NCI-H2081 (cell line): ENCODE measurements at regions not wholly inside any gene's neighbourhood (a gene's known extent, or its start where the extent isn't known, plus 50 kb on each side); places are given as distances from the start of the nearest gene placed in this dataset.
"Not testable (repeated sequence)": the region's sequence is repeated elsewhere in the genome, so short reads cannot be mapped to it uniquely, and the experiment has no call there.

Experiments used
- DNase-seq, 2 experiments: peaks; one replicate each; lab custom pipeline; 2025; lab: John Stamatoyannopoulos, UW

DNA sequence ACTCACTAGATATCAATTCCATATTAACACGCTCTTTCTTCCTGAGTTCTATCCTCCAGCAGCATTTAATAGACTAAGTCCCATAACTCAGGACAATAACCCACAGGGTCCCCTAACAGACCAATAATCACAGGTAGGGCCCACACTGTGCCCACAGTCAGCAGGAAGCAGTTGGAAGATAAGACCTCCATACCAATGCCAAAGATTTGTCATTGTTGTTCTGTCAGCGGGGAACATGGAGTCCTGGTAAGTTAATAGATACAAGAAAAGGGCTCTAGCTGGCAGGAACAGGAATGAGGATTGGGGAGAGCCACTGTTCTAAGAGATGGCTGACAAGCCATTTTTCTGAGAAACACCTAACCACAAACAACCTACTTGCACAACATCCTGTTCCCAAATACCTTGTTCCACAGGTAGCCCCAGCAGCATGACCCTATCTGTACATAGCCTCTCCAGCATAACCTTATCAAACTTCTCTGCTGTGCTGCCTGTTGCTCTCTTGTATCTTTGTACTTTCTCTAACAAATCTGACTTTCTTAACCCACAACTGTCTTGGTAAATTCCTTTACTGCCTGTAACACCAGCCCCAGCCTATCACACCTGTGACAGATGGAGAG is 142.0 kb upstream of the KCNJ15 start:
- DNase-seq = no peak

DNA sequence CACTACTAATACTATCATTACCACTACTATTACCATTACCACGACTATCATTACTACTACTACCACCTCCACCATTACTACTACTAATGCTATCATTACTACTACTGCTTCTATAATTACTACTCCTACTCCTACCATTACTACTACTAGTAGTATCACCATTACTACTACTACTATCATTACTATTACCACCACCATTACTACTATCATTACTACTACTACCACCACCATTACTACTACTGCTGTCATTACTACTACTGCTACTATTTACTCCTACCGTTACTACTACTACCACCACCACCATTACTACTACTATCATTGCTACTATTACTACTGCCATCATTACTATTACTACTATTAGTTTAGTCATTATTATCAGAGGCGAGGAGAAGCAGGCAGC is 140.9 kb upstream of the KCNJ15 start:
- DNase-seq = no peak

DNA sequence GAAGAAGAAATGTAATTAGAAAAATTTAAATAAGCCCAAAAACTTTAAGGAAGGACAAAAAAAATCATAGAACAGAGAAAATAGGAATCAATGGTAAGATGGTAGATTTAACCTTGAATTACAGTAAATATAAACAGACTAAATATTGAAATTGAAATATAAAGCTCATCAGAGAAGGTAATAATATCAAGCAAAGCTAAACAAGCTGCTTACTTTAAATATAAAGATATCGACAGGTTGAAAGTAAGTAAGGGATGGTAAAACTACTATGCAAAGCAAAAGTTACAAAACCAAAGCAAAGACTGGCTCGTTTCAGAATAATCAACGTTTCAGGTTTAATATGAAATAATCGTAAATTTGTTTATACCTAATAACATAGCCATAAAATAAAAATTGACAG is 137.0 kb upstream of the KCNJ15 start:
- no peak for DNase-seq

DNA sequence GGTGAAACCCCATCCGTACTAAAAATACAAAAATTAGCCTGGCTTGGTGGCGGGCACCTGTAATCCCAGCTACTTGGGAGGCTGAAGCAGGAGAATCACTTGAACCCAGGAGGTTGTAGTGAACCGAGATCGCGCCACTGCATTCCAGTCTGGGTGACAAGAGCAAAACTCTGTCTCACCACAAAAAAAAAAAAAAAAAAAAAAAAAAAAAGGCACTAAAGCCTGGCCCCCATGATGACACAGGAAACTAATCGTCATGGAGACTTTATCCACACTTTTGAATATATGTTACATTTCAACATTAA is 136.2 kb upstream of the KCNJ15 start:
- not testable (repeated sequence) for DNase-seq

DNA sequence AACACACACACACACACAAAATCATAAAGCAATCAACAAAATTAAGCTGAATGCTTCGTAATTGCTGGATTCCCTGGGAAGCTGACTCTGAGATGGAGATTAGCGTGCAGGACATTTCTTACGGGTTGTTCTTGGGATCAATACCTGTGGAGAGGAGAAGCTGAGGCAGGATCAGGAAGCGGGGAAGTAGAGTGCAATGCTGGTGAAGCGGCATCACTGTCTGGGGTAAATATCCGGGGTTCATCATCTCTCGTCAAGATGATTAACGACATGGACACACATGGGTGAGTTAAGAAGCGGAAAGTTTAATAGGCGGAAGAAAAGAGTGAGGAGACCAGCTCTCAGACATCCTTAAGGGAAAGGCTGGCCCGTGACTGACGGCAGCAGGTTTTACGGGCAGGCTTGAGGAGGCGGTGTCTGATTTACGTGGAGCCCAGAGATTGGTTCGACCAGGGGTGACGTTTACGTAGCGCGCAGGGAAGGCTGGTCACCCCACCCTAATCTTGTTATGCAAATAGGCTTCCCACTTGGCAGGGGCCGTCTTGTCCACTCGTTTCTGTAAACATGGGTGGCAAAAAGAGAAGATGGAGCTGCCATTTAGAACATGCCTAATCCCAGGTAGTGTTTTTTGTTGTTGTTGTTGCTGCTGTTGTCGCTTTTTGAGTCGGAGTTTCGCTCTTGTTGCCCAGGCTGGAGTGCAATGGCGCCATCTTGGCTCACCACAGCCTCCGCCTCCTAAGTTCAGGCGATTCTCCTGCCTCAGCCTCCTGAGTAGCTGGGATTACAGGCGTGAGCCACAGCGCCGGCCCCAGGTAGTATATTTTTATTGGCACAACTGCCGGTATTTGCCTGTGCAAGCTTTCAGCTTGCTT is 135.6 kb upstream of the KCNJ15 start:
- no peak for DNase-seq

DNA sequence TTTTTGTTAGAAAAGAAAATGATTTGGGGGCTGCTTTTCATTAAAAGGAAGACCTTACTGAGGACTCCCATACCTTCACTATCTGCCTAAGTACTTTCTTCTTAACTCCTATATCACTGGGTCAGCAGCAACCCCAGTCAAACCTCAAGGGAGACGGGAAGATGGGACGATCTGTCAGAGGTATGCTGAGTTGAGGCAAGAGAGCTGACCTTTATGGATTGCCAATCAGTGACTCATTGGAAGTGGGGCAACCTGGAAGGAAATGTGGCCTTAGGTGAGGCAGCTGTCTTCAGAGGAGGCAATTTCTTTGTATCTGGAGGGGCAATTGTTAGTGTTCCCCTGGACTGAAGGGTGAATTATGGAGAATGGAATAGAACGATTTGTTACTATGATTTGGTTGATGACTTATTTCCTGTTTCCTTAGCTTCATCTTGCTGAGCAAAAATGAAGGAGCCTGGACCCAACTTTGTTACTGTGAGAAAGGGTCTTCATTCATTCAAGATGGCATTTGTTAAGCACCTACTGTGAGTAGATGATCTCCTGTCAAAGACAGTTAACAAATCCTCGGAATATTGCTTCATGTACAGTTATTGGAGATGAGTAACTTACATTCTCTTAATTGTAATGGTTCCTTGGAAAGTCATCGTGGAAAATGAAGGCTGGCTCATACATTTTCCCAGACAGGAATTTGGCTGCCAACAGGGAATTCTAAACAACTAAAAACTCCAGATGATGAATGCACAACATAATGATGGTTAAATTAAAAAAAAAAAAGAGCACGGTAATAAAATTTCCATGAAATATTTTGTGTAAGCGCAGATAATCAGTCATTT is 134.7 kb upstream of the KCNJ15 start:
- DNase-seq = no peak

DNA sequence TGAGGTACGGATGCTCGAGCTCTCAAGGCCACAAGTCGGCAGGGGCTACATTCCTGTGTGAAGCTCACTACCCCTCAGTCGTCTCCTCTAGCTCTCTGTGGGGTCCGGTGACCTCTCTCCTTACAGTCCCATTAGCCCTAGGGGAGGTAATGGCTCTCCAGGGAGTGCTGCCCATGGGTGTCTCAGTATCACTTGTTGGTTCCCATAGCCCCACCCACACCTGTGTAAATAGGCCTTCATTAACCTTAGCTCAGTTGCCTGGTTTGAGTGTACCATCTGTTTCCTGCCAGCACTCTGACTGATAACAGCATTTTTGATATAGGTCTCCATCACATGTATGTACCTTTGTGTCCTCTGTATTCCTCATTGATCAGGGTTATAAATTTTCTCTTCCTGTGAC is 133.2 kb upstream of the KCNJ15 start:
- DNase-seq = peak in 1 of 2 experiments; percentile 18

DNA sequence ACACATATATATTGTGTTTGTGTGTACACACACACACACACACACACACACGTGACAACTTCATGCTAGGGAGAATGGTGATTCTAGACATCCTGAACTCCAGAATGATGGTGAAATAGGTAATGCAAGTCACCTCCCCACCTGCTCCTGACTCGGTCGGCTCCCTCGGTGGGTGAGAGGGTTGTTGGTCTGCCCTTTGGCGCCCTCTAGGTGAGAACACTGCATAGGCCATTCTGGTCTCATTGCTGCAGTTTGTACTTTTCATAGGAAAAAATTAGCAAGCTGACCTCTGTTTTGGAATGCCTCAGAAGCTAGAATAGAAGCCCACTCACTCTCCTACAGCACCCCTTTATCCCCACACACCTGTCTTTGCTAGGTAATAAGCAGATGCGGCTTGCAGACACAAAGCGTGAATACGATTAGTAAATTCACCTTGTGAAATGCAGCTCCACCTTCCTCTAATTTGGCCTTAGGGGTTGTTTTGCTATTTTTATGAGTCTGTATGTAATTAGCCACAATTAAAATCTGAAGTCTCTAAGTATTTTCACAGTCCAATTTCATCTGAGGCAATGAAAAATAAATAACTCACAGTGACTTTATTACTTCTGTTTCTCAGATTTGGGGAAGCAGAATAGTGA is 130.0 kb upstream of the KCNJ15 start:
- peak; percentile 62 to 70 for DNase-seq

DNA sequence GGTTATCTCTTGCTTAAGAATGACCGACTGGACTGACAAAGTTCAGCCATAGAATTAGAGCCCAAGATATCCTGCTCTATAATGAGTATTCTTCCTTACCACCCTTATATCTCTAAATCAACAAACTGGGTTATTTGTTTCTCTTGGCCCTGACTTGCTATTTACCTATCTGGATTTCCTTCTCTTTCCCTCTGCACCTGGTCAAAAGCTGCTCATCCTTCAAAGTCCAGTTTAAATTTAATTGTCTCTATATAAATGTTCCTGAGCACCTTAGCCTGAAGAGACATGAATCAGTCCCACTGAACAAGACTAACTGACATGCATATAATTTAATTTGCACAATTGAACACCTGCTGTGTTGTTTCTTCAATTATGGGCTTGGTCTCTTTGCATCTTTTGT is 127.1 kb upstream of the KCNJ15 start:
- no peak for DNase-seq

DNA sequence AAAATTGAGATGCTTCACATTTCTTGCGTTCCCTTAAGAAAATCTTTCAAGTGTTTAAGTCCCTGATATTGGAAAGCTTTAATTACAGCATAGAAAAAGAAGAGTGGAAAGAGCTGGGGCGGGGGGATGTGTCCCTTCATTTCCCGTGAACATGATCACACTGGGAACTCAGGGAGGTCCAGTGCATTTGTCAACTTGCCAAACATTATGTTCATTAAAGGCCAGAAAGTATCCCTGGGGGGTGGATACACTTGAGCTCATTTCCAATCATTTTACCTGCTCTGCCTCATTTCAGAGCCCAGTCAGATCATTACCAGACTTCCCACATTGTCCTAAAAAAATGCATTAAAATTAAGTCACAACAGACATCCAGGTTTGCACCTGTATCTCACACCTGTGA is 123.6 kb upstream of the KCNJ15 start:
- DNase-seq = peak in 1 of 2 experiments; percentile 28

DNA sequence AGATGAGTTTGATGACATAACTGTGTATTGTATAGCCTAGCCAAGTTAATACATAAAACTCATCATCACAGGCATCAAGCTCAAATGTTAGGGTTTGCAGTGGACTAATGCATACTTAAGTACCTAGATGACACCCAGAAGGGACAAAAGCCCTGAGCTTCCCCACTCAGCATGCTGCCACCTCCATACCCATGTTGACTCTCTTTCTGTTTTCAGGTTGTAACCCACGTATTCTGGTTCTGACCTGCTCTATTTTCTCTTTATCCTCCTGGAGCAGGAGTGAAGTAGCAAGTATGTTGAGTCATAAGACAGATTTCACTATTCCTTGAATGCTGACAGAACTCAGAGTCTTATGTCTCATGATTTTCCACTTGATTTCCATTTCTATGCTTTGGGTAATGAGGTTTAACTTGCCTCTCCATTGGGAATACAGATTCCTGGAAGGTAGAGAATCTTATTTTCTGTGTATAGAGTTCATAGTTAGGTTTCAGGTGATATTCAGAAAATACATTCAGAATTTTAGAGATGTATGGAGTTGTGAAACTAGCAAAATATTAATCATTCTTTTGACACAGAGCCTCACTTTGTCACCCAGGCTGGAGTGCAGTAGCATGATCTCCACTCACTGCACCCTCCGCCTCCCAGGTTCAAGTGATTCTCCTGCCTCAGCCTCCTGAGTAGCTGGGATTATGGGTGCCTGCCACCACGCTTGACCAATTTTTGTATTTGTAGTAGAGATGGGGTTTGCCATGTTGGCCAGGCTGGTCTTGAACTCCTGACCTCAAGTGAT is 122.5 kb upstream of the KCNJ15 start:
- DNase-seq = no peak

DNA sequence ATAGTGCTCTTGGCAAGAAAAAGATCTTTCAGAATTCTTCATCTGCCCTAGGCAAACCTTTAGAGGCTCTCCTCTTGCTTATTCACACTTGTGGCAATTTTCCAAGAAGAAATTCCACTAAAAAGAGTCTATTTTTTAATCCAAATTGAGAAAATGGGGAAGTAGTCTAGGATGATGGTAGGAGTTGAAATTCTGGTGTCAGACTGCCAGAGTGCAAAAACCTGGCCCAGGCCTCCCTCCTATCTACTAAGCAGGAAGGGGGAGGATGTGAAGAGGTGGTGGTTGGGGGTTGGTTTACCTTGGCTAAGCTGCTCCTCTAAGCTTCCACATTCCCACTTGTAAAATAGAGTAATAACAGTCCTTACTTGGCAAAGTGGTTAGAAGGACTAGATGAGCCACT is 120.6 kb upstream of the KCNJ15 start:
- DNase-seq = no peak

DNA sequence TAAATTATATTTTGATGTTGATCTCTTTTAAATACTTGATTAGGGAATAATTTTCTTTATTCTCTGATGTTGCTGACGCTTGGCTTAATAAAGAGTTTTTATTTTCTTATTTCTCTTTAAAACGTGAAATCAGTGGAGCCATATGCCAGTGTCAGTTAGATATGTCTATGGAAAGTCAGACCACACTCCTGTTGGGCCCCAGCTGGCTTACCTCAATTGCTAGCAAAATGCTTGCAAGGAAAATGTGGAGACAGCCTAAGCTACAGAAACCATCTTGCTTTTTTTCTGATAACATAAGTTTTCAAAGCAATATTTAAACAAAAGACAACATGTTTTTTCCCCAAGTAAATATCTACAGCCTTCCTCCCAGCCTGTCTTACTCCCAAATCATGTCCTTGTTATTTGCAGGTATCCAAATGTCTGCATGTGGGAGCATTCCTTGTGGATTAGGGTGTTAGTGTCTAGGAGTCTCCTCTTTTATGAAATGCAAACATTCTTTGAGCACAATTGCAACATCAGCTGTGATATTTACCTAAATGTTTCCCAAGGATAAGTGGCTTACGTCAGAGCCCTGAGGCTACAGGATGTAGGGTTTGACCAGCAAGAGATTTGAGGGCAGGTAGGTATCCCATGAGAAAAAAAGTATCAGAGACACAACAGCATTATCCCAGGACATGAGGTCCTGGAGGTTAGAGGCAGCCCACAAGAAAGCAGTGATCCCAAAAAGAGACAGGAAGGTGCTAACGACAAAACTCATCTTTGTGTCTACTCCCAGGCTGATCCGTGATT is 117.2 kb upstream of the KCNJ15 start:
- DNase-seq = peak in 1 of 2 experiments; percentile 17

DNA sequence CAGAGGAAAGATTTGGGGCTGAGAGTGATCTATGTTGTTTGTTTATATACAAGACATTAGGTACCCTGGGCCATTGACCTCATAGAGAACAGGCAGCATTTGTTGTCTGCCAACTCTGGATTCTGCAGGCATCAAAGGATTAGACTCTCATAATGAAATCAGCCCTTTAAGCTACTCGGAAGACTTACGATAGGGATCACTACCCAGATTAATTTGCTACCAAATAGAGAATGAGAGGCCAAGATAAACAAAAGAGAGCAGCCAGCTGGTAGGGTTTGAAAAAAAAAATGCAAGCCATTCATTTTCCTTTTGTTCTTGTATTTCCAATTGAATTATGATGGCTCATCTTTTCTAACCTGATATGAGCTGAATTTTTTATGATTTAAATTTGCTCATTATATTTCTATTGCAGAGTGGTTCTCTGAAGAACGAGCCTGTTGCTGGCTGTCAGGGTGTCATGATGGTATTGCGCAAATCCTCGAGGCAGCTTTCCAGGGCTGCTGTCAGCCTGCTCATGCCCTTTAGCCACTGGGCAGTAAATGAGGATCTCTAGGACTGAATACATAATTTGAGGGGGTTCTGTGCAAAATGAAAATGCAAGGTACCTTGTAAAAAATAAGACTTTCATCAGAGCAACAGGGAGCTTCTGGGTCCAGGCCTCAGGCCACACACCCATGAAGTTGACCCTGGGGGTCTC is 116.4 kb upstream of the KCNJ15 start:
- peak in 1 of 2 experiments; percentile 52 for DNase-seq

DNA sequence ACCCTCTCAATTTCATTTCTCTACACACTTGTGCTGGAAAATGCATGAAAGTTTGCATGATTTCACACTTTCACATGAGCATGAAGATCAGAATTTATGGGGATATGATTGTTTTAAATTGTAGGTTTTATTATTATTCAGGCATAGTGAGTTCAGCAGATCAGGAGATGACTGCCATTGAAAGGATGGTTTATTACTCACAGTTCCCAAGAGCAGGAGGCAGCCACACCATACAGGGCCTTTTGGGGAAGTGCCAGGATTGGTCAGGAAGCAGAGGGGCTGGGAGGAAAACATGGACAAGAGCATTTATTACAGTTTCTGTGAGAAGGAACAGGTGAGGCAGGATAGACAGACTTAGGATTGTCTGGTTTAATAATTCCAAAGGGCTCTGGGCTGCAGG is 114.6 kb upstream of the KCNJ15 start:
- no peak for DNase-seq

DNA sequence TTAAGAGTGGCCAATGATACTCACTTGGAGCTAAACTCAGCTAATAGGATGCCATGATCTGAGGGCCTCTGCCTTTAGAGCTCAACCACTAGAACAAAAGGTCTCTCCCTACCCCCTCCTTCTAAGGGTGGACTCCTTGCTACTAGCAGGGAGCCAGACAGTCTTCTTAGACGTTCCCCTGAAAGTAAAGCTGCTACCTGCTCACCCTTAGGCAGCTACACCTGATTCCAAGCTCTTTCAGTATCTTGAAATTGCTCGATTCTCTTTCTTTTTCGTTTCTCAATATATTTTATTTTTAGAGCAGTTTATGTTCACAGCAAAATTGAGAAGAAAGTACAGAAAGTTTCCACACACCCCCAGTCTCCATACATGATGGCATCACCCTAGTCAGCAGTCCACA is 112.6 kb upstream of the KCNJ15 start:
- DNase-seq = no peak

DNA sequence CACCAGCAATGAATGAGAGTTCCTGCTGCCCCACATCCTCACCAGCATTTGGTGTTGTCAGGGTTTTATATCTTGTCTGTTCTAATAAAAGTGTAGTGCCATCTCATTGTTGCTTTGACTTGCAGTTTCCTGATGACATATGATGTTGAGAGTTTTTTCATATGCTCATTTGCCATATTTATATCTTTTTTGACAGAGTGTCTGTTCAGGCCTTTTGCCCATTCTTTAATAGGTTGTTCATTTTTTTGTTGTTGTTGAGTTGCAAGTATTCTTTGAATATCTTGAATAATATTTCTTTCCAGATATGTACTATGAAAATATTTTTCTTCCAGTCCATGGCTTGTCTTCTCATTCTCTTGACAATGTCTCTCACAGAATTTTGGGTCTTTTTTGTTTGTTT is 111.7 kb upstream of the KCNJ15 start:
- no peak for DNase-seq

DNA sequence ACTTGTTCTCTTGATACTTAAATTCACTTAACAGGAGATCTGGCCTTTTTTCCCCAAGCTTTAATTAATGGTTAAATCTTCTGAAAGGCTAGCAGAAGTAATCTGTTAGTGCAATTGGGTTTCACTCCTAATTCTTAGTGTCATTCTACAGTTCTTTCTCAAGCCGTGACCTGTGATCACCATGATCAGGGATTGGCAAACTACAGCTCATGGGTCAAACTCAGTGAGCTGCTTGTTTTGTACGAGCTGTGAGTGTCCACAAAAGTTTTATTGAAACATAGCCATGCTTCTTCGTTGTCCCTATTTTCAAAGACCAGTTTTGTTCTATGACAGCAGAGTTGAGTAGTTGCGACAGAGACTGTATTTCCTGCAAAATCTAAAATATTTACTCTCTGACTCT is 109.4 kb upstream of the KCNJ15 start:
- DNase-seq = no peak

DNA sequence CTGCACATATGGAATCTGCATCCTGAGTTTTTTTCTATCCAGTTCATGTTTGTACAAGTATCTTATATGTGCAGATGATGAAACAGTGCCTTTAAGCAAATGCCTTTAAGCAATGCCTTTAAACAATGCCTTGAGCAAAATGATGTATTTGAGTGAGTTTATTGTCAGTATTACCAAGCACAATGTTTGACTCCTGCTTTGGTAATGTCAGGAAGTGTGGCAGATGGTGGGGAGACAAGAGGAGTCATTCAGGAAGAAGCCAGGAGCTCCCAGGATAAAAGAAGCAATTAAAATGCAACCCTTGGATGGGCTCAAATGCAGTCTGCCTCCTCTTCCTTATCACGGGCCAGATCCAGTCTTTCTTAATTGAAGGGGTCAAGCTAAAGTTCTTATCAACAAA is 108.7 kb upstream of the KCNJ15 start:
- no peak for DNase-seq

DNA sequence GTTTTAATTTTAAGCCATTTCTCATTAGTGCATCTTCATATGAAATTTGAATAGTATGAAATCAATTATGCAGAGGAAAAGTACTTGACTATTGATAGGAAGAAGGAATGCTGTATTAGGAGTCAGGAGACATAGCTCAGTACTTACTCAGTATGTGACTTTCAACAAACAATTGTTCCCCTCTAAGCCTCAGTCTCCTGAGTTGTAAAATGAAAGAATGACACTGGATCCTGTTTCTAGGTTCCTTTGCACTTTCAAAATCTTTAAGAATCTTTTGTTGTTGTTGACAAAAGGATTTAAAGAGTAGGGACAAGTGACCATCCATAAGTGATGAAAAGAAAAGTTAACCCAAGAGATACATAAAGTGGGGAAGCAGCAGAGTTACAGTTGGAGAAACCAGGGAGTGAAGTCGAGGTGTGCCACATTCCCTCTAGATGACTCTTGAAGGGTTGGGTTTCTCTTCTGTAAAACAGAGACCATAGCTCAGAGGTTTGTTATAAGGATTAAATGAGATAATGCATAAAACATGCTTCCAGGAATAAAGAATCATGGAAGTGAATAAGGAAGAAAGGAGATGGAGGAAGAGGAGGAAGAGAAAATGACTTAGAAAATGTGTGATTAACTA is 105.7 kb upstream of the KCNJ15 start:
- no peak for DNase-seq
